ENCODE measurements at regions not wholly inside any gene's neighbourhood (a gene's known extent, or its start where the extent isn't known, plus 50 kb on each side); places are given as distances from the start of the nearest gene placed in this dataset.

DNA sequence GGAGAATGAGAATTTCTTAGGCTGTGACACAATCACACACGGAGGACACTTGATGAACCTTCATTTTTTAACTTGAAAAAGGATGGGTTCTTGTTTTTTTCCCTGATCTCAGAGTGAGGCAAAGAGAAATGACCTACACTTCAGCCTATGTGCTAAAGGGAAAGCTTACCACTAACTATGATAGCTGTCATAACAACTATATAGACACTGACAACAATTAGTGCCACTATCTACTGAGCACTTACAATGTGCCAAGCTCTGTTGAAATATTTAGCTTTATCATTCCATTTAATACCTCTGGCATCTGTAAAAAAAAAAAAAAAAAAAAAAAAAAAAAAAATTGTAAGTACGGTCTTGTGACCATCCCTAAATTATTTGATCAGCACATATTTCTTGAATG is 135.9 kb upstream of the WWC1 start:
- no peaks in the 10 kb centered on the region for H3K36me3 ChIP-seq (replicated peaks; ENCODE audit: control insufficient read depth, insufficient read depth, low read length)
- no peak for DNase-seq
- H3K27me3 ChIP-seq (ENCODE audit: control insufficient read depth, insufficient read depth, low read length) = no peaks in the 10 kb centered on the region
- no peak overlapping the region for H3K4me3 ChIP-seq (ENCODE audit: insufficient read depth, low read depth, low read length)

DNA sequence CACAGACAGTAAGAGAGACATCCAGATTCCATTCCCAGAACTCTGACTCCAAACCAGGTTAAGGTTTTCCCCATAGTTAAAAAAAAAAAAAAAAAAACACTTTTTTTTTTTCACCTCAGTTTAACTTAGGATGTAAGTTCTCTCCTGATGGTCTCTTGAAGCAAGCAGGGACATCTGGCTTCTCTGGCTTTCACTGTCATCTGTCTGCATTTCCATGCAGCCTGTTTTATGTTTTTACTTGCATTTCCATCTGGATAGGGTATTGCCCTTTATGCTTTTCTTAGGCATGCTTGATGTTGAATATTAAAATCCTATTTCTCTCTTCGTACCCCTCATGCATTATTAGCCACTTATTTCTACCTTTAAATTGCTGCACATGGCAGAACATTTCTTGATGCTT is 135.3 kb upstream of the WWC1 start:
- Histone ChIP-seq H3K27me3 (ENCODE audit: control insufficient read depth, insufficient read depth, low read length) (no peaks in the 10 kb centered on the region), H3K4me3 (ENCODE audit: insufficient read depth, low read depth, low read length) (no peak overlapping the region), H3K36me3 (replicated peaks; ENCODE audit: control insufficient read depth, insufficient read depth, low read length) (no peaks in the 10 kb centered on the region)
- DNase-seq = no peak

DNA sequence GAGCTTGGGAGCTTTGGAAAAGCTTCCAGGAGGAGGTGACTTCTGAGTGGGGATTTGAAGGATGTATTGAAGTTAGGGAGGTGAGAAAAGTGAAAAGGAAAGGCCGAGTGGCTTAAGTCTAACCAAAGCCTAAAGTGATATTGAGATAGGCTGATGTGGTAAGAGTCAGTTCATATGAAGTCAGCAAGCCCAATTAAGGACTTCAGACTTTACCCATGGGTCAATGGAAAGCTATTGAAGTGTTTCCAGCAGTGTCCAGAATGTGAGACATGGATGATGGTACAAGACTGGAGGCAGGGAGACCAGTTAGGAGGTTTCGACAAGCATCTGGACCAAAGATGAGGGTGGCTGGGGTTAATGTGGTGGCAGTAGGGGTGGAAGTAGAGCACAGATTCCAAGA is 134.3 kb upstream of the WWC1 start:
- no peaks in the 10 kb centered on the region for H3K27me3 ChIP-seq (ENCODE audit: control insufficient read depth, insufficient read depth, low read length)
- DNase-seq = no peak
- no peaks in the 10 kb centered on the region for H3K36me3 ChIP-seq (replicated peaks; ENCODE audit: control insufficient read depth, insufficient read depth, low read length)
- H3K4me3 ChIP-seq (ENCODE audit: insufficient read depth, low read depth, low read length) = no peak overlapping the region

DNA sequence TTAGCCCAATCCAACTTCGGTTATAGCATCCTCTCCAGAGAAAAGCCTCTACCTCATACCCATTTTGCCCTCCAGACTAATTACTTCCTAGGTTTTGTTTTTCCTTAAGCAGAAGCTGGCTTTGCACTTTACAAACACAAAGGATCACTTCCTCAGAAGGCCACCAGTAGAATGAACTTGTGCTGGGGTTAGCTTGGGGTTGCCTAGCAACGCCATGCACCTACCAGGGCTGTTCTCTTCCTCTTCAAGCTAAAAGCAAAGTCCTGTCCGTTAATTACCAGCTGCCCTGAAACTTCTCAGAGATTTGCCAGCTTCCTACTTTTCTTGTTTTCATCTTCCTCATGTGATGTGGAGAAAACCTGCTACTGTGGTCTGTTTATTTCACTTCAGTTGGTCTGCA is 132.0 kb upstream of the WWC1 start:
- DNase-seq = peak; percentile 76
- Histone ChIP-seq H3K4me3 (ENCODE audit: insufficient read depth, low read depth, low read length) (no peak overlapping the region), H3K27me3 (ENCODE audit: control insufficient read depth, insufficient read depth, low read length) (no peaks in the 10 kb centered on the region), H3K36me3 (replicated peaks; ENCODE audit: control insufficient read depth, insufficient read depth, low read length) (no peaks in the 10 kb centered on the region)

DNA sequence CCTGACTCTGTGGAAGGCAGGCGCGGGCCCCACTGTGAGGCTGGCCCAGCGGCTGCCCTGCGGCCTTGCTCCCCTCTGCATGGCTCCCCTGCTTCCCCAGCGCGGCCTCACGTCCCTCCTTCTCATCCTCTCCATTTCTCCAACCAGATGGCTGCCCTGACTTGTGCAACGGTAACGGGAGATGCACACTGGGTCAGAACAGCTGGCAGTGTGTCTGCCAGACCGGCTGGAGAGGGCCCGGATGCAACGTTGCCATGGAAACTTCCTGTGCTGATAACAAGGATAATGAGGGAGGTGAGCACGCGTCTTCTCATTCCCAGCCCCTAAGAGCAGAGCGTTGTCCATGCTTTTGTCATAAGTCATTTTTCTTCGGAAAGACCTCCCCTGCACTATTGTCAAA is 129.0 kb upstream of the WWC1 start:
- H3K27me3 ChIP-seq (ENCODE audit: control insufficient read depth, insufficient read depth, low read length) = no peaks in the 10 kb centered on the region
- no peak overlapping the region for H3K4me3 ChIP-seq (ENCODE audit: insufficient read depth, low read depth, low read length)
- DNase-seq = peak; percentile 42
- no peaks in the 10 kb centered on the region for H3K36me3 ChIP-seq (replicated peaks; ENCODE audit: control insufficient read depth, insufficient read depth, low read length)

DNA sequence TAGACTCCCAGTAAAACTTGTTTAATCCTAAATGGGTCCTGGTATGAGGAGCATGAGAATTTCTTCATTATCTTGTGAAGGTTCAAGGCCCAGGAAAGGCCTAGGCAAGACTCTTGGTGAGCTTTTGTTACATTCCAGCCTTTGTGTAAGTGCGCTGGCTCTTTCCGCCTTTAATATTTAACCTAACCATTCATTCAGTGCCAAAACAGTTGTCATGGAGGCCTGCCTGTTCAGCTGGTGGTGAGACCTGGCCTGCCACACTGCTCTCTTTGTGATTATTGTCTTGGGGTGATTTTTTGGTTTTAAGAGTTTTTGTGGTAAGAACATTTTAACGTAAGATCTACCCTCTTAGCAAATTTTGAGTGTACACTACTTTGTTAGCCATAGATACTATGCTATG is 127.5 kb upstream of the WWC1 start:
- no peak overlapping the region for H3K4me3 ChIP-seq (ENCODE audit: insufficient read depth, low read depth, low read length)
- no peaks in the 10 kb centered on the region for H3K36me3 ChIP-seq (replicated peaks; ENCODE audit: control insufficient read depth, insufficient read depth, low read length)
- no peaks in the 10 kb centered on the region for H3K27me3 ChIP-seq (ENCODE audit: control insufficient read depth, insufficient read depth, low read length)
- DNase-seq = no peak

DNA sequence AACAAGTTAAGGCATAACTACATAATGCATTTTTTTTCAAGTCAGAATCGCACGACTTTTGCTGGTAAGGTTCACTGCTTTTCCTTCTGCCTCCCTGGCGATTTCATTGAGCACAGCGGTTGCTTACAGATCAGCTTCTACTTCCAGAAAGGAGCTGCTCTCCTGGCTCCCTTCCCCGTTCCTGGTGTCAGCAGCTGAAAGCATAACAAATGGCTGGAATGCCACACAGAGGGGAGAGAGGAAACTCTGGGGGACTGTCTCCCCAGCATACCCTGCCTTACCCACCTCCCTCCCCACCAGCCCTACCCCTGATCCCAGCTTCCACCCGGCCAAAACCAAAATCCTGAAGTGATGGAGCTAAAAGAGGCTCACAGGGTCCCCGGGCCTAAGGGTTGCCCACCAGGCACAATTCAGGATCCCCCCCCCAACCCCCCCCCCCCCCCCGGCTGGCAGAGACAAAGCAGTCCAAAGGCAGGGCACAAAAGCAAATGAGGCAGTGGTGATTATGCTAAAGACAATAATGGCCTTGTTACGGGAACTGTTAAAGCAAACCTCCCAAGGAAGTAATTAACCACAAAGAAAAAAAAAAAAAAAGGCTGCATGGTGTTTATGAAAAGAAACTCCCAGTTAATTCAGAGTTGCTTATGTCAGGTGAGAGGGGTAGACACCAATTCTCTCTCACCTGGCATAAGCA is 126.1 kb upstream of the WWC1 start:
- no peaks in the 10 kb centered on the region for H3K36me3 ChIP-seq (replicated peaks; ENCODE audit: control insufficient read depth, insufficient read depth, low read length)
- no peak overlapping the region for H3K4me3 ChIP-seq (ENCODE audit: insufficient read depth, low read depth, low read length)
- H3K27me3 ChIP-seq (ENCODE audit: control insufficient read depth, insufficient read depth, low read length) = no peaks in the 10 kb centered on the region
- peak; percentile 82 for DNase-seq

DNA sequence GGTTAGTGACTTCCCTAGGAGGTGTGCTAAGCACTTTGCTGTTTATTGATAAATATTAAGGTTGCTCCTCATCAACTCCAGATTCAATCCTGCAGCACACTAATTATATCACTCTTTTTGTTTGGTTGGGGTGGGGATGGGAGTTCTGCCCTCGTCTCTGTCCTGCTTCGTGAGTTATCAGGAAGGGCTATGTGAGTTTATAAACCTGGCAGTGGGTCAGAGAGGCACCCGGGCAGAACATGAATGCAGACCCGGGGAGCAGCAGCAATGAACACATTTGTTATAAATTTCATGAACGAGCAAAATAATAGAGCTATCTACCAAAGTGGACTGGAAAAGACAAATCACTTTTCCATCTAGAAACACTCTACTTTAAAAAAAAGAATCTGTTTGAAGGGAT is 125.5 kb upstream of the WWC1 start:
- Histone ChIP-seq H3K36me3 (replicated peaks; ENCODE audit: control insufficient read depth, insufficient read depth, low read length) (no peaks in the 10 kb centered on the region), H3K27me3 (ENCODE audit: control insufficient read depth, insufficient read depth, low read length) (no peaks in the 10 kb centered on the region), H3K4me3 (ENCODE audit: insufficient read depth, low read depth, low read length) (no peak overlapping the region)
- no peak for DNase-seq

DNA sequence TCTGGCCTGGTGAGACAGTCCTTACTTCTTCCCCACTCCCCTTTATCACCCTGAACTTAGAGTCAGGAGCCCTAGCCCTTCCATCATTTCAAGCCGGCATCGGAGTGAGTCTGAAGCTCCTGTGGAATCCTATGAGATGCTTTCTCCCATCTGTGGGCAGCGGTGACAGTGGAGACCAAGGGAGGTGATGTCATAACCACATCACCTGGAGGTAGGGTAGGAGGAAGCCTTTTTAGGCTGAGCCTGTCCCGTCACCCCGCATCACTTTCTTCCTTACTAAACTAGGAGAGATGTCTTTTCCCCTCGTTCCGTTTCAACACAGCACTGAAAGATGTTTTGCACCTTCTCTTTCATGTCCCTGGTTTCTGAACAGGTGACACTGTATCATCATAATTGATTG is 124.1 kb upstream of the WWC1 start:
- Histone ChIP-seq H3K4me3 (ENCODE audit: insufficient read depth, low read depth, low read length) (no peak overlapping the region), H3K36me3 (replicated peaks; ENCODE audit: control insufficient read depth, insufficient read depth, low read length) (no peaks in the 10 kb centered on the region), H3K27me3 (ENCODE audit: control insufficient read depth, insufficient read depth, low read length) (no peaks in the 10 kb centered on the region)
- no peak for DNase-seq

DNA sequence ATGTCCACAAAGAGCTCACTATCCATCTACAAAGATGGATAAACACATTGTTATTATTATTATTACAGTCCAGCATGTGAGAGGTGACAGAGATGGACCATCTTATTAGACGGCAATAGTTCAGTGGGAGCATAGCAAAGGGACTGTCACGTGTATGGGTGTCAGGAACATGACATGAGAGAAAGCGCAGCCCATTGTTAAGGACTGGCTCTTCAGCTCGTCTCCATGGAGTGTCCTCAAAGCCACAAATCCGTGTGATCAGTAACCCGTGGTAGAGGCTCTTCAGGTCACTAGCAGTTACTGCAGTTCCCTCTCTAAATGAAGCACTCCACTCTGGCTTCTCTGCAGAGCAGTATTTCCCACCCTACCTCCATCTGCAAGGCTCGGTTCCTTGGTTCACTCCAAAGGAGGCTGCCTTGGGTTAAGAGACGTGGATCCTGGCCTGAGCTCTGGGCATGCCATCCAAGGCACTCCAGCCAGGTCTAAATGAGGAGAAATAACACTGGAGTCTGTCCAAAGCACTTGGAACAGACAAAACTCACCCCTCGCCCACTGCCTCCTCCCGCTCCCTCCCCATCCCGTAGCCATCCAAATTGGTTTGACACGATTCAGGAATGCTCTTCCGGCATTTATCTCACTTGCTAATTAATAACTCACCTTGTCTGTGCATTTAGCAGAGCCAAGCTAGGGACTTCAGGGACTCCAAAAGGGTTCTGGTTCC is 122.3 kb upstream of the WWC1 start:
- DNase-seq = no peak
- no peak overlapping the region for H3K4me3 ChIP-seq (ENCODE audit: insufficient read depth, low read depth, low read length)
- H3K36me3 ChIP-seq (replicated peaks; ENCODE audit: control insufficient read depth, insufficient read depth, low read length) = no peaks in the 10 kb centered on the region
- no peaks in the 10 kb centered on the region for H3K27me3 ChIP-seq (ENCODE audit: control insufficient read depth, insufficient read depth, low read length)

DNA sequence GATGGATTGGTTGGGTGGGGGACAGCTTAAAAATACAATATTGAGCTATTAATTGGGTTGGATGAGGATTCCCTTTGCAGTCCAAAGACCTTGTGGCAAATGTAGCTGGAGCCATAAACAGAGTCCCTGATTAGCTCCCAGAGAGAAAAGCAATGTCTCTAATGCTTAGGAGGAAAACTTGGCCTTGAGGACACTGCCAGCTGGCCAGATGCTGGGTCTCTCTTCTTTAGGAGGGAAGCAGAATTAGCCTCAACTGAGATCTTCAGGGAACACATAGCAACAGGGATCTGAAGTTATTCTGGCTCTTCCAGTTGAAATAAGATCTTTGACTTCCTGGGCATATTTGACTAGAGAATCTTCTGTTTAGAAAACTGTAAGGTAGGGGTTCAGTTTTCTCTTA is 121.7 kb upstream of the WWC1 start:
- Histone ChIP-seq H3K36me3 (replicated peaks; ENCODE audit: control insufficient read depth, insufficient read depth, low read length) (no peaks in the 10 kb centered on the region), H3K4me3 (ENCODE audit: insufficient read depth, low read depth, low read length) (no peak overlapping the region), H3K27me3 (ENCODE audit: control insufficient read depth, insufficient read depth, low read length) (no peaks in the 10 kb centered on the region)
- DNase-seq = no peak

DNA sequence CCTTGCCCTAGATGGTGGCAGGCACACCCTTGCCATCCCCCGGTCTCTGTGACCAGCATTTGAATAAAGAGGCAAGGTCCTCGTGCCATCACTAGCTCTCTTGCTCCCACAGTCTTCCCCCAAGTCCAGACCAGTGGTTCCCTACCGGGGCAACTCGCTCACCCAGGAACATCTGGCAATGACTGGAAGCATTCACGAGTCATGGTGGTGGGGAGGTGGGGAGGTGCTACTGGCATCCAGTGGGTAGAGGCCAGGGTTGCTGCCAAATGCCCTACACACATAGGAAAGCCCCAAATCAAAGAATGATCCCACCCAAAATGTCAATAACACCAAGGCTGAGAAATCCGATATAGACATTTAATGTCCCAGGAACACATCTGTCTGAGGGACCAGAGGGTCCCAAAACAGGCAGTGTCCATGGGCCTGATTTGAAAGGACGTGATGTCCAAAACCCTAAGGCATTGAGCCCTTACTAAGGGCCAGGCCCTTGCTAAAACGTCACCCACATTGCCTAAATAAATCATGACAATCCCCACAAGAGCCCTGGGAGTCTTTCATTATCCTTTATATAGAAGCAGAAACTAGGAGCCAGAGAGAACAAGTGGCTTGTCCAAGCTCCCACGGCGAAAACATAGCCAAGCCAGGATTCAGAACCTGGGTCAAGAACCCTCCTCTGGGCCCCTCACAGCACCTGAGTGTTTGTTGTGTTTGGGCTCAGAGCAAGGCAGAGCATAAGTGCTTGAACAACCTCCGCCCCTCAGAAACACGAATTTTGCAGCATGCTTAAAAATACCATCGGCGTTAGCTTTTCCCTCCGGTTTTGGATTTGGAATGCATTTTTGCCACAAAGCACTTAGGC is 119.3 kb upstream of the WWC1 start:
- H3K36me3 ChIP-seq (replicated peaks; ENCODE audit: control insufficient read depth, insufficient read depth, low read length) = no peaks in the 10 kb centered on the region
- H3K27me3 ChIP-seq (ENCODE audit: control insufficient read depth, insufficient read depth, low read length) = no peaks in the 10 kb centered on the region
- H3K4me3 ChIP-seq (ENCODE audit: insufficient read depth, low read depth, low read length) = no peak overlapping the region
- no peak for DNase-seq

DNA sequence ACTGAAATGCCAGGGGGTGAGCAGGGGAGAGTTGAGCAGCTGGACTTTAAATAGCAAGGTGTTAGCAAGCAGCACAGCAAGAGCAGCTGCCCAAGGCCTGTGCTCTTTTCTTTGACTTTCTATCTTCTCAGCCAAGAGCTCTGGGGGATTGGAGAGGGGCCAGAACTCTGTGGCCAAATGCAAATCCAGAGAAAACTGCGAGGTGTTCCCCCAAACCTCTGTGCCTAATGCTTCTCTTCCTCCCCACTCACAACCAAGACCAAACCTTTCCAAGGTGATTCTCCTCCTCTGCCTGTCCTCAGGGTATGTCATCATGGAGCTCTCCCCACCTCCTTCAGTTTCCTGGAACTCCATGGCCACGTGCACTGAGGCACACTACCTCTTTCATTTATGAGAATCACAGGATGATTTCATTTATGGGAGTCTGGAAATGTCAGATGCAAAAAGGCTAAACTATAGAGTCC is 118.7 kb upstream of the WWC1 start:
- no peak for DNase-seq
- Histone ChIP-seq H3K36me3 (replicated peaks; ENCODE audit: control insufficient read depth, insufficient read depth, low read length) (no peaks in the 10 kb centered on the region), H3K27me3 (ENCODE audit: control insufficient read depth, insufficient read depth, low read length) (no peaks in the 10 kb centered on the region), H3K4me3 (ENCODE audit: insufficient read depth, low read depth, low read length) (no peak overlapping the region)

DNA sequence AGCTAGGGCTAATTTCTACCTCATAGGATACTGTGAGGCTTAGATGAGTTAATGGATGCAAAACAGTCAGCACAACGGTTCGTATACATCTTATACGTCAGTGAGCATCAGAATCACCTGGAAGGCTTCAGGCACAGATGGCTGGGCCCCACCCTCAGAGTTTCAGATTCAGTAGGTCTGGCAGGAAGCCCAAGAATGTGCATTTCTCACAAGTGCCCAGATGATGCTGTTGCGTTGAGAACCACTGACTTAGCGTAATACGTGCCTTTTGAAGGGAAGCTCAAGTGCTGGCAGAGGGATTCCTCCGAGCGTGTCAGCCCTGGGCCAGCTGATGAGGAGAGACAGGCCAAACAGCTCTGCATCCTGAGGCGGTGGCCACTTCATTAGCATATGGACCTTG is 117.1 kb upstream of the WWC1 start:
- Histone ChIP-seq H3K36me3 (replicated peaks; ENCODE audit: control insufficient read depth, insufficient read depth, low read length) (no peaks in the 10 kb centered on the region), H3K4me3 (ENCODE audit: insufficient read depth, low read depth, low read length) (no peak overlapping the region), H3K27me3 (ENCODE audit: control insufficient read depth, insufficient read depth, low read length) (no peaks in the 10 kb centered on the region)
- DNase-seq = no peak

DNA sequence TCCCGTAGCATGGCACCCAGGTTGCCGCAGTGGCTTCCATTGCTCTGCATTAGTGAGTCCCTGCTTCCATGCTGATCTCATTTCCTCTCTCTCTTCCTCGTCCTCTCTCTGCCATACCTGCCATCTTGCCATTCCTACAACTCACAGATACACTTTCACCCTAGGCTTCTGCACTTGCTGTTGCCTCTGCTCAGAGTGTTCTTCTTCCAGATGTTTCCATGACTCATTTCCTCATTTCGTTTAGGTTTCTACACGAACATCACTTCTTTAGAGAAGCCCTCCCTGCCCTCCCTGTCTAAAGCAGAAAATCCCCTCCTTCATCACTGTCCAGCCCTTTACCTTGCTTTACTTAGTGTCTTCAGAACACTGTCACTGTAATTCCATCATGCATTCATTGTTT is 115.2 kb upstream of the WWC1 start:
- no peak overlapping the region for H3K4me3 ChIP-seq (ENCODE audit: insufficient read depth, low read depth, low read length)
- no peaks in the 10 kb centered on the region for H3K27me3 ChIP-seq (ENCODE audit: control insufficient read depth, insufficient read depth, low read length)
- no peak for DNase-seq
- H3K36me3 ChIP-seq (replicated peaks; ENCODE audit: control insufficient read depth, insufficient read depth, low read length) = no peaks in the 10 kb centered on the region
